ENCODE measurements at regions not wholly inside any gene's neighbourhood (a gene's known extent, or its start where the extent isn't known, plus 50 kb on each side); places are given as distances from the start of the nearest gene placed in this dataset.
"Not testable (repeated sequence)": the region's sequence is repeated elsewhere in the genome, so short reads cannot be mapped to it uniquely, and the experiment has no call there.

DNA sequence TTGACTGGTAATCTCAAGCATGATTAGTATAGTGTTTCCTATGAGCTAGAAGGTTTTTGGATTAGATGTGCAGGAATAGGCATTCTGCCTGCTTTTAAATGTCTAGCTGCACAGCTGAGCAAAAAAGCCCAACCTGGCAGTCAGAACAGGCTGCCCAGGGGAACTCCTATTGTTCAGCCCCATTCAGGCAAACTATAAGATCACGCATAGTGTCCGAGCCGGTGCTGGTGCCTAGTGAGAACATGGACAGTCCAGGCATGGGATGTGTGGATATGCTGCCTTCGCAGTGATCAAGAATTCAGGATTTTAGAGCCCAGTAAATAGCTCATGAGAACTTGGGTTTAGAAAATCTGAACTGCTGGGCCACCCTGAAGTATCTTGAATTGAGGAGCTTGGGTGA is 348.8 kb downstream of the UTRN start:
- no peaks in the 10 kb centered on the region for H3K4me1 ChIP-seq (ENCODE audit: control insufficient read depth, insufficient read depth, low read length, poor library complexity, severe bottlenecking)
- no peak overlapping the region for H3K27ac ChIP-seq (ENCODE audit: low read depth, low read length, severe bottlenecking)
- no peaks in the 10 kb centered on the region for H3K36me3 ChIP-seq (ENCODE audit: control insufficient read depth, insufficient read depth, low read length)
- no peak overlapping the region for H3K4me3 ChIP-seq (ENCODE audit: extremely low read depth, insufficient read depth, low read length, poor library complexity, severe bottlenecking)
- 100% methylated on average over 2 to 4 of the region's 4 CpGs for WGBS, 2 experiments (ENCODE audit: insufficient coverage in 2 of 2)
- no peaks in the 10 kb centered on the region for H3K9me3 ChIP-seq (ENCODE audit: control insufficient read depth, low read length)

DNA sequence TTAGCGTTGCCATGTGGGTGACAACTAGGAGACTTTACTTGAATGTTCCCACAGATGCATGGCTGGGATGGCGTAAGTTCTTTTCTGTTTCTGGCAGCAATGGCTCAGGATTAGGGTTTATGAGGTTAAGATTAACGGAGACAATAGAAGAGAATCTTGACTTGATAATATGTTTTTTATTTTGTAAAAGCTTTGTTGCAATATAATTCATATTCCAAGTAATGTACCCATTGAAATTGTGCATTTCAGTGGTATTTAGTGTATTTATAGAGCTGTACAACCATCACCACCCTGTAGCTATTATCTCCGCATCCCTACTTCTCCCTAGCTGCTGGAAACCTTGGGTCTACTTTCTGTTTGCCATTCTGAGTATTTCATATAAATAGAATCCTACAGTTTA is 349.2 kb downstream of the UTRN start:
- Histone ChIP-seq H3K4me1 (ENCODE audit: control insufficient read depth, insufficient read depth, low read length, poor library complexity, severe bottlenecking) (peaks cover 4% of the 10 kb centered on the region), H3K9me3 (ENCODE audit: control insufficient read depth, low read length) (no peaks in the 10 kb centered on the region), H3K4me3 (ENCODE audit: extremely low read depth, insufficient read depth, low read length, poor library complexity, severe bottlenecking) (no peak overlapping the region), H3K36me3 (ENCODE audit: control insufficient read depth, insufficient read depth, low read length) (no peaks in the 10 kb centered on the region), H3K27ac (ENCODE audit: low read depth, low read length, severe bottlenecking) (no peak overlapping the region)
- 91 to 100% methylated on average over 1 to 3 of the region's 4 CpGs for WGBS, 2 experiments (ENCODE audit: insufficient coverage in 2 of 2)

DNA sequence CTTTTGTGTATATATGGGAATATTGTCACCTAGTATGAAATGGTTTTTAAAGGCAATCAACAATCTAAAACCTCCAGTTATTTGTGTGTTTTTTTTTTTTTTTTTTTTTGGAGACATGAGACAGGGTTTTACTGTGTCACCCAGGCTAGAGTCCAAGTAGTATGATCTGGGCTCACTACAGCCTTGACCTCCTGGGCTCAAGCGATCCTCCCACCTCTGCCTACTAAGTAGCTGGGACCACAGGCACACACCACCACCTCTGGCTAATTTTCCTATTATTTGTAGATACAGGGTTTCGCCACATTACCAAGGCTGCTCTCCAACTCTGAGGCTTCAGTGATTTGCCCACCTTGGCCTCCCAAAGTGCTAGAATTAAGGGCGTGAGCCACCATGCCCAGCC is 349.9 kb downstream of the UTRN start:
- no peak overlapping the region for H3K27ac ChIP-seq (ENCODE audit: low read depth, low read length, severe bottlenecking)
- H3K36me3 ChIP-seq (ENCODE audit: control insufficient read depth, insufficient read depth, low read length), result no peaks in the 10 kb centered on the region
- peaks cover 11% of the 10 kb centered on the region for H3K4me1 ChIP-seq (ENCODE audit: control insufficient read depth, insufficient read depth, low read length, poor library complexity, severe bottlenecking)
- H3K9me3 ChIP-seq (ENCODE audit: control insufficient read depth, low read length), result no peaks in the 10 kb centered on the region
- 89 to 100% methylated on average over 2 to 3 of the region's 3 CpGs for WGBS, 2 experiments (ENCODE audit: insufficient coverage in 2 of 2)
- H3K4me3 ChIP-seq (ENCODE audit: extremely low read depth, insufficient read depth, low read length, poor library complexity, severe bottlenecking), result no peak overlapping the region

DNA sequence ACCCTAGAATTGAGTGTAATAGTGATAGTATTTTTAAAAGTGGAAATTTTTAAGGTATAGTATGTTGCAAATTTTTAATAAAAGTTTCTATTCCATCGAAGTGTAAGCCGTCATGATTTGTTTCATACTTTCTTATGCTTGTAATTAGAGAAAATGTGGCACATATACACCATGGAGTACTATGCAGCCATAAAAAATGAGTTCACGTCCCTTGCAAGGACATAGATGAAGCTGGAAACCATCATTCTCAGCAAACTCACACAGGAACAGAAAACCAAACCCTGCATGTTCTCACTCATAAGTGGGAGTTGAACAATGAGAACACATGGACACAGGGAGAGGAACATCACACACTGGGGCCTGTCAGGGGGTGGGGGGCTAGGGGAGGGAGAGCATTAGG is 350.9 kb downstream of the UTRN start:
- not testable (repeated sequence) for H3K27ac ChIP-seq (ENCODE audit: low read depth, low read length, severe bottlenecking); H3K4me3 ChIP-seq (ENCODE audit: extremely low read depth, insufficient read depth, low read length, poor library complexity, severe bottlenecking); H3K36me3 ChIP-seq (ENCODE audit: control insufficient read depth, insufficient read depth, low read length); H3K9me3 ChIP-seq (ENCODE audit: control insufficient read depth, low read length)
- 92% methylated on average over 2 of the region's 3 CpGs; no CpG with 5 or more reads in 1 of the 2 experiments for WGBS, 2 experiments (ENCODE audit: insufficient coverage in 2 of 2)
- peaks cover 12% of the 10 kb centered on the region for H3K4me1 ChIP-seq (ENCODE audit: control insufficient read depth, insufficient read depth, low read length, poor library complexity, severe bottlenecking)

DNA sequence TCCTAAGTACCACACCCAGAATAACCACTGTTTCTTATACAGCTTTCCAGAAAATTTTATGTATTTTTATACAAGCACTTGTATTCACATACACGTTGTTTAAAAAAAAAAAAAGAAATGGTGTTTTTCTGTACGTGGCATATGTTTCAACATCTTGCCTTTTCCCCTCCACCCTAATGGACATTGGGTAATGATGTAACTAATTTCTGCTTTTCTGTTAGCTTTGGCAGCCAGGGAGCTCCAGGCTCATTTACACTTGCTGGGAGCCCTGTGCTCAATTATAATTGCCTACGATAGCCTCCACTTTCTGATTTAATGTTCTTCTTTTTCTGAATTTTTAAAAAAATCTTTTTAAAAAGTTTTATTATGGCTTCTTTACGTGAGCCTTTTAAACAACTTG is 352.4 kb downstream of the UTRN start:
- whole genome bisulfite sequencing, 2 experiments (ENCODE audit: insufficient coverage in 2 of 2), result no CpG with 5 or more reads among the region's 4 CpGs
- H3K4me1 ChIP-seq (ENCODE audit: control insufficient read depth, insufficient read depth, low read length, poor library complexity, severe bottlenecking), result peaks cover 12% of the 10 kb centered on the region
- H3K9me3 ChIP-seq (ENCODE audit: control insufficient read depth, low read length), result no peaks in the 10 kb centered on the region
- H3K27ac ChIP-seq (ENCODE audit: low read depth, low read length, severe bottlenecking), result no peak overlapping the region
- no peaks in the 10 kb centered on the region for H3K36me3 ChIP-seq (ENCODE audit: control insufficient read depth, insufficient read depth, low read length)
- H3K4me3 ChIP-seq (ENCODE audit: extremely low read depth, insufficient read depth, low read length, poor library complexity, severe bottlenecking), result no peak overlapping the region

DNA sequence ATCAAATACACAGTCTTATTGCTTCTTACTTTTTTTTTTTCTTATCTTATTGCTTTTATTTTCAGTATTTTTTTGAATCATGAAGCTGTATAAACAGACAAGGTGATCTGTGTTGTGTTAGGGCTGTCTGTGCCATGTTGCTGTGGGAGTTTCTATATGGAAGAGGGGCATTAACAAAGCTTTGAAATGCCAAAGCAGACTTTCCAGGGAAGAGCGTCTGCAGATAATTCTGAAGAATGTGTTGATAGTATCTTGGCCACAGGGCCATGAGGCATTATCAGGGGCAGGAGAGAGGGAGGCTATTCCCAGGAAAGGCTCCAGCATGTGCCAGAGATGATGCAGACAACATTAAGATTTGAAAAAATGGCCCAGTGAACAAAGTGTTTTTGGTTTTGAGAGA is 354.5 kb downstream of the UTRN start:
- H3K36me3 ChIP-seq (ENCODE audit: control insufficient read depth, insufficient read depth, low read length), result no peaks in the 10 kb centered on the region
- peaks cover 12% of the 10 kb centered on the region for H3K4me1 ChIP-seq (ENCODE audit: control insufficient read depth, insufficient read depth, low read length, poor library complexity, severe bottlenecking)
- 50% methylated on average over 1 of the region's 1 CpG for WGBS, 2 experiments (ENCODE audit: insufficient coverage in 2 of 2)
- peak overlapping the region; percentile 74 for H3K27ac ChIP-seq (ENCODE audit: low read depth, low read length, severe bottlenecking)
- H3K4me3 ChIP-seq (ENCODE audit: extremely low read depth, insufficient read depth, low read length, poor library complexity, severe bottlenecking), result no peak overlapping the region
- H3K9me3 ChIP-seq (ENCODE audit: control insufficient read depth, low read length), result no peaks in the 10 kb centered on the region

DNA sequence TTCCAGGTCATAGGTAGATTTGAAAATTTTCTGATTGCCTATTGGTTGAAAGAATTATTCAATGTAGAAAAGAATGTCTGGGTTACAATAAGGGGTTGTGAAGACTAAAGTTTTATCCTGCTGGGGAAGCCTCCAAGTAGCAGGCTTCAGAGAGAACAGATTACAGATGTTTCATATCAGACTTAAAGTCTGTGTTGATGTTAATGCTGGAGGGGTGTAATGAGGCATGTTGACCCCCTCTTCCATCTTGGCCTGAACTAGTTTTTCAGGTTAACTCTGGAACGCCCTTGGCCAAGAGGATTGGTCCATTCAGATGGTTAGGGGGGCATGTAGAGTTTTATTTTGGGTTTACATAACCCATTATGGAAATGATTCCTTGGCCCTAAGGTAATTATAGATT is 356.2 kb downstream of the UTRN start:
- H3K4me3 ChIP-seq (ENCODE audit: extremely low read depth, insufficient read depth, low read length, poor library complexity, severe bottlenecking), result no peak overlapping the region
- no peaks in the 10 kb centered on the region for H3K9me3 ChIP-seq (ENCODE audit: control insufficient read depth, low read length)
- WGBS, 2 experiments (ENCODE audit: insufficient coverage in 2 of 2), result 100% methylated on average over 1 of the region's 1 CpG; no CpG with 5 or more reads in 1 of the 2 experiments
- peaks cover 12% of the 10 kb centered on the region for H3K4me1 ChIP-seq (ENCODE audit: control insufficient read depth, insufficient read depth, low read length, poor library complexity, severe bottlenecking)
- no peak overlapping the region for H3K27ac ChIP-seq (ENCODE audit: low read depth, low read length, severe bottlenecking)
- H3K36me3 ChIP-seq (ENCODE audit: control insufficient read depth, insufficient read depth, low read length), result no peaks in the 10 kb centered on the region

DNA sequence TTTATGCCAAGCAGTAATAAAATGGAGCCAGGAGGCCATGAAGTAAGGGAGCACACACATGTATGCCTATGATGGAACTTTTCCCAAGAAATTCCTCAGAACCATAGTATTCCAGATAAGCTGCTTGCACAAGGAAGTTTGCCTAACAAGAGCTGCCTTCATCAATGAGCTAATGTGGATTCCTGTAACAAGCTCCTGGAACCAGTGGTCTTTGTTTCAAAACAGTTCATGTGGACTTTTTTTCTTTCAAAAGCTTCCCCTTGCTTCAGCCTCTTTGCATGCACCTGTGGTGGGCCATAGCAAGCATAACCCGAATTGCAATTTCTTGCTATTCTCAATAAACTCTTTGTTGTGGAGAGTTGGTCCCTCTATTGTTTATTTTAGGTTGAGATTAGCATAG is 359.6 kb downstream of the UTRN start:
- Histone ChIP-seq H3K36me3 (ENCODE audit: control insufficient read depth, insufficient read depth, low read length) (no peaks in the 10 kb centered on the region), H3K9me3 (ENCODE audit: control insufficient read depth, low read length) (no peaks in the 10 kb centered on the region), H3K4me3 (ENCODE audit: extremely low read depth, insufficient read depth, low read length, poor library complexity, severe bottlenecking) (no peak overlapping the region), H3K27ac (ENCODE audit: low read depth, low read length, severe bottlenecking) (no peak overlapping the region), H3K4me1 (ENCODE audit: control insufficient read depth, insufficient read depth, low read length, poor library complexity, severe bottlenecking) (peaks cover 4% of the 10 kb centered on the region)
- no CpG with 5 or more reads among the region's 1 CpG for WGBS, 2 experiments (ENCODE audit: insufficient coverage in 2 of 2)

DNA sequence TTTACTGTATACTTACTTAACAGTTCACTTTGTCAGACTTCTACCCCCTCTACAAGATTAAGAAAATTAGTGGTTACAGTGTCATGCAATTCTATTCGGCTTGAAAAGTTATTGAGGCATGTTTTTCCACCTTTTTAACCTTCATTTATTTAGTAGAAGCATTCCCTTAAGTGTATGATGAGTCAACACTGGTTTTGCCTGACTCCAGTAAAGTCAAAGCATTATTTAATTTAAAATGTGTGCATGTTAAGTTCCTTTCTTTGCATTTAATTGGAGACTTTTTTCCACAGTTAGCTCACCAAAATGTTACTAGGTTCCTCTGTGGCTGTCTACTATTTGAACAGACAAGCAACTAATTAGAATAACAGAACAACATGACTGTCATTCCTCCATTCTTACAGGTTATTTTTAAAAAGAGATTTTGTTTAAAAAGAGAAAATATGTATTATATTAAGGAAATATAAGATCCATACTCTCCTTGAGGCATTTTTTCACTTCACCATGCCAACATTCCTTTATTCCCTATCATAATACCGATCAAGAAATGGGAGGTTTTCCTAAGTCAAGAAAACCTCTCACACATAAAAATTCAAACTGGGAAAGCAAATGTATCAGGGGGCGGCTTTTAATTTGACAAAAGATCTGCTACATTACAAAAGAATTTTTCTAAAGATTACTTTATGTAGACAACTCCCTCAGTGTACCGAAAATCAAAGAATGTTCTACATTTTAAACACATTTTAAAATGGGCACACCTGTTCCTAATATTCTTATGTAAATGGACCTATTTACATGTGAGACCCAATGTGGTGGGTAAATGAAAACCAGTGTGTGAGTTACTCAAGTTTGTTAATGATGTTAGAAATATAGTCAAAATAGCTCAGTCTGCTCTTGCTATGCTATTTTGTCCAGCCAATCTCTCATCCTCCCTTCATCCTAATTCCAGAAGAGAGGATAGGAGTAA is 361.2 kb downstream of the UTRN start:
- Histone ChIP-seq H3K4me3 (ENCODE audit: extremely low read depth, insufficient read depth, low read length, poor library complexity, severe bottlenecking) (no peak overlapping the region), H3K36me3 (ENCODE audit: control insufficient read depth, insufficient read depth, low read length) (no peaks in the 10 kb centered on the region), H3K9me3 (ENCODE audit: control insufficient read depth, low read length) (no peaks in the 10 kb centered on the region), H3K4me1 (ENCODE audit: control insufficient read depth, insufficient read depth, low read length, poor library complexity, severe bottlenecking) (no peaks in the 10 kb centered on the region), H3K27ac (ENCODE audit: low read depth, low read length, severe bottlenecking) (no peak overlapping the region)
- WGBS, 2 experiments (ENCODE audit: insufficient coverage in 2 of 2), result 20% methylated on average over 1 of the region's 4 CpGs; no CpG with 5 or more reads in 1 of the 2 experiments

DNA sequence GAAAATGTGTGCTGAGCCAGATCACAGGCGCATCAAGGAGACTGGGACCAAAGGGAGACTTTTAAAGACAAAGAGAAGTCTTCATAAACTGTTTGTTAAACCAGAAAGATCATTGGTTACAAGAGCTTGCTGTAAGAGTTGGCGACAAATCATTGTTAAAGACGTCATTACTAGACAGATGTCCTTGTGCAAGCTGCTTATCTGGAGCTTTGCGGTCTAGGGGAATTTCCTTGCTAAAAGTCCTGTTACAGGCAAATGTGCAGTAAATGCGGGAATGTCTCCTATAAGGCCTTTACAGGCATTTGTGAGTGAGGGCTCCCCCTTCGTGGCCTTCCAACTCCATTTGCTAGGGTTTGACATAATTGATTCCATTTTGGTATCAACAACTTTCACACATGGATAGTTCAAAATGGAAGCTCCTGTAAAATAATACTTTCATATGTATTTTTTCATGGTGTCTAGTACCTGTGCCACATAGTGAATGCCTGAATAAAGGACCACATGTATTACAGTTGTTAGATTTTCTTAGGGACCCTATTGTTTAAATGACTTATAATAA is 362.4 kb downstream of the UTRN start:
- Histone ChIP-seq H3K9me3 (ENCODE audit: control insufficient read depth, low read length) (no peaks in the 10 kb centered on the region), H3K27ac (ENCODE audit: low read depth, low read length, severe bottlenecking) (no peak overlapping the region), H3K4me3 (ENCODE audit: extremely low read depth, insufficient read depth, low read length, poor library complexity, severe bottlenecking) (no peak overlapping the region), H3K36me3 (ENCODE audit: control insufficient read depth, insufficient read depth, low read length) (no peaks in the 10 kb centered on the region), H3K4me1 (ENCODE audit: control insufficient read depth, insufficient read depth, low read length, poor library complexity, severe bottlenecking) (no peaks in the 10 kb centered on the region)
- WGBS, 2 experiments (ENCODE audit: insufficient coverage in 2 of 2), result 93 to 94% methylated on average over 5 to 6 of the region's 6 CpGs
